Astrocyte (in vitro differentiated cells and primary cell): ENCODE measurements at regions not wholly inside any gene's neighbourhood (a gene's known extent, or its start where the extent isn't known, plus 50 kb on each side); places are given as distances from the start of the nearest gene placed in this dataset.

ENCODE experiments used
- DNase-seq: peaks from one replicate; pipeline ENCODE4 v3.0.0-alpha.2; 2010; ENCODE audit warnings: low read depth
- FAIRE-seq: peaks from 2 replicates; lab custom pipeline; 2011; peaks lifted over from hg19 to GRCh38; lab: Jason Lieb, UNC
- H2AFZ ChIP-seq: 2 replicates; pipeline ENCODE4 v1.6.0; 2012; ENCODE audit warnings: low read depth, low read length, inconsistent platforms
- H3K27ac ChIP-seq: 2 replicates; pipeline ENCODE4 v1.5.1; 2011; ENCODE audit warnings: low read depth, low read length, inconsistent platforms
- H3K27me3 ChIP-seq: 2 replicates; pipeline ENCODE4 v1.6.0; 2011; ENCODE audit warnings: low read length, inconsistent platforms; ENCODE audit not compliant: insufficient read depth
- H3K36me3 ChIP-seq: 2 replicates; pipeline ENCODE4 v1.5.1; 2011; ENCODE audit warnings: low read length, inconsistent platforms; ENCODE audit not compliant: insufficient read depth
- H3K4me1 ChIP-seq: 2 replicates; pipeline ENCODE4 v1.5.1; 2011; ENCODE audit warnings: low read length, inconsistent platforms; ENCODE audit not compliant: insufficient read depth
- H3K4me2 ChIP-seq: 2 replicates; pipeline ENCODE4 v1.6.0; 2012; ENCODE audit warnings: low read length, inconsistent platforms
- H3K4me3 ChIP-seq: 2 replicates; pipeline ENCODE4 v1.5.1; 2011; ENCODE audit warnings: low read depth, mild to moderate bottlenecking, low read length, inconsistent platforms; ENCODE audit not compliant: insufficient read depth
- H3K79me2 ChIP-seq: 2 replicates; pipeline ENCODE4 v1.6.0; 2012; ENCODE audit warnings: mild to moderate bottlenecking, low read length, inconsistent platforms; ENCODE audit not compliant: insufficient read depth
- H3K9ac ChIP-seq: 2 replicates; pipeline ENCODE4 v1.6.0; 2012; ENCODE audit warnings: mild to moderate bottlenecking, low read length, inconsistent platforms
- H3K9me3 ChIP-seq: 2 replicates; pipeline ENCODE4 v1.5.1; 2012; ENCODE audit warnings: low read depth, mild to moderate bottlenecking, low read length, inconsistent platforms; ENCODE audit not compliant: insufficient read depth
- H4K20me1 ChIP-seq: 2 replicates; pipeline ENCODE4 v1.6.0; 2012; ENCODE audit warnings: low read length, inconsistent platforms; ENCODE audit not compliant: insufficient read depth
- H3K27ac Mint-ChIP-seq: one replicate; pipeline ENCODE4 v1.8.0; 2021; ENCODE audit warnings: mild to moderate bottlenecking, mixed read lengths; ENCODE audit not compliant: unreplicated experiment
- H3K27me3 Mint-ChIP-seq: one replicate; pipeline ENCODE4 v1.8.0; 2021; ENCODE audit warnings: low read depth, mixed read lengths; ENCODE audit not compliant: unreplicated experiment
- H3K36me3 Mint-ChIP-seq: one replicate; pipeline ENCODE4 v1.8.0; 2021; ENCODE audit warnings: low read depth, mixed read lengths; ENCODE audit not compliant: unreplicated experiment
- H3K4me1 Mint-ChIP-seq: one replicate; pipeline ENCODE4 v1.8.0; 2021; ENCODE audit warnings: low read depth, mixed read lengths; ENCODE audit not compliant: unreplicated experiment
- H3K4me3 Mint-ChIP-seq: one replicate; pipeline ENCODE4 v1.8.0; 2021; ENCODE audit warnings: mild to moderate bottlenecking, moderate library complexity, mixed read lengths; ENCODE audit not compliant: unreplicated experiment
- H3K9me3 Mint-ChIP-seq: one replicate; pipeline ENCODE4 v1.8.0; 2021; ENCODE audit warnings: mild to moderate bottlenecking, mixed read lengths; ENCODE audit not compliant: unreplicated experiment
- EZH2 ChIP-seq: IDR thresholded peaks from 2 replicates; pipeline ENCODE4 v1.6.1; 2012; ENCODE audit warnings: mild to moderate bottlenecking, low read length, inconsistent platforms; ENCODE audit not compliant: insufficient read depth
- TF ChIP-seq, protein P1 (sequence below): IDR thresholded peaks from 2 replicates; pipeline ENCODE4 v1.5.1; 2011; ENCODE audit warnings: low read depth, mild to moderate bottlenecking, inconsistent platforms, low read length, moderate library complexity; ENCODE audit not compliant: insufficient read depth

DNA sequence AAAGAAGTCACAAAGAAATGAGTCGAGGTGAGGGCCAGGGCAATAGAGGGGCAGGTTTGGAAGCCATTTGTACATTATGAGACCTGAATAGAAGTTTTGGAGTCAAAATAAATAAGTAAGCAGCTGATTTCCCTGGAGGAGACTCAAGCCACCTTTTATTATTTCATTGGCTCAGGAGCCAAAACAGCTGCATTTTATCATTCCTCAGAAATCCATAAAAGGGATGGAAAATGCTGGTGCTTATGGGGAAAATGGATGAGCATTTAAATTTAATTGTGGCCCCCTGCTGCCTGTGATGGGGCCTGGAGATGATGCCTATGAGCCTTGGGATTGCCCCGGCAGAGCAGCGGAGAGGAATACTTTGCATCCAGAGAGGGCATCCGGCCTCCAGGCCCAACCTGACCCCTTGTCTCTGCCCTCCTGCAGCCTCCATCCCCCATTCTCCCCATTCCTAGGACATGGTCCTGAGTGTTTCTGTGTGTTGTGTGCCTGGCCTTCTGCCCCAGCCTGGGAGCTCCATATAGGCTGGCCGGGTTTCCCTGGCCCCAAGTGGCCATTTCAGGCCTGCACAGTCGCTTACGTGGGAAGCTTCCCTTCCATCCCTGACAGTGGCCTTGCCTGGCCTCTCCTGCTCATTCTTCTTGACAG lies 296.8 kb upstream of the ZMIZ1 start:
- H3K4me2 ChIP-seq: no peak overlapping the region
- H3K27ac Mint-ChIP-seq: no peak overlapping the region

DNA sequence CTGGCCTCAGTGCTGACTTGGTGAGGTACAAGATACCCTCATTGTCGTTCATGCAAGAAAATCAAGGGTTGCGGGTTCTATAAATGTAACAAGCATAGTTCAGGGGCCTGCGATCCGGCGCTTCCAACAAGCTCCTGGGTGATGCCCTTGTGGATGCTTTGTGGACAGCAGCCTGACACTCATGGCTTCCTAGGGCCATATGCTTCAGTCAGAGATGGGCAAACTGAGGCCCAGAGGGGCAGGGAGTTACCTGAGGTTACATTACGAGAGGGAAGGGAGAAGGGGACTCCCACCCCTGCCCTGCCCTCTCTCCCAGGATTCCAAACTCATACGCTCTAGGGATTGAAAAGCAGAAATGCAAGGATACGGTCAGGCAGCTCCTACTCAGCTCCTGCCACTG lies 296.3 kb upstream of the ZMIZ1 start:
- TF ChIP-seq, protein P1, sequence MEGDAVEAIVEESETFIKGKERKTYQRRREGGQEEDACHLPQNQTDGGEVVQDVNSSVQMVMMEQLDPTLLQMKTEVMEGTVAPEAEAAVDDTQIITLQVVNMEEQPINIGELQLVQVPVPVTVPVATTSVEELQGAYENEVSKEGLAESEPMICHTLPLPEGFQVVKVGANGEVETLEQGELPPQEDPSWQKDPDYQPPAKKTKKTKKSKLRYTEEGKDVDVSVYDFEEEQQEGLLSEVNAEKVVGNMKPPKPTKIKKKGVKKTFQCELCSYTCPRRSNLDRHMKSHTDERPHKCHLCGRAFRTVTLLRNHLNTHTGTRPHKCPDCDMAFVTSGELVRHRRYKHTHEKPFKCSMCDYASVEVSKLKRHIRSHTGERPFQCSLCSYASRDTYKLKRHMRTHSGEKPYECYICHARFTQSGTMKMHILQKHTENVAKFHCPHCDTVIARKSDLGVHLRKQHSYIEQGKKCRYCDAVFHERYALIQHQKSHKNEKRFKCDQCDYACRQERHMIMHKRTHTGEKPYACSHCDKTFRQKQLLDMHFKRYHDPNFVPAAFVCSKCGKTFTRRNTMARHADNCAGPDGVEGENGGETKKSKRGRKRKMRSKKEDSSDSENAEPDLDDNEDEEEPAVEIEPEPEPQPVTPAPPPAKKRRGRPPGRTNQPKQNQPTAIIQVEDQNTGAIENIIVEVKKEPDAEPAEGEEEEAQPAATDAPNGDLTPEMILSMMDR: no peak
- no peak for TF ChIP-seq EZH2
- H4K20me1 ChIP-seq: no peaks in the 10 kb centered on the region

More for the DNA sequence above, 296.8 kb upstream of the ZMIZ1 start:
- TF ChIP-seq EZH2: no peak
- TF ChIP-seq, protein P1: no peak
- Mint-ChIP-seq H3K9me3 (peaks cover 4% of the 10 kb centered on the region), H3K4me3 (no peak overlapping the region), H3K4me1 (peaks cover 26% of the 10 kb centered on the region), H3K27me3 (peaks cover 14% of the 10 kb centered on the region), H3K36me3 (peaks cover 4% of the 10 kb centered on the region)
- Histone ChIP-seq H3K27me3 (no peaks in the 10 kb centered on the region), H2AFZ (no peak overlapping the region), H3K4me1 (peaks cover 17% of the 10 kb centered on the region), H4K20me1 (no peaks in the 10 kb centered on the region), H3K9ac (no peak overlapping the region), H3K27ac (no peak overlapping the region), H3K9me3 (no peaks in the 10 kb centered on the region), H3K4me3 (no peak overlapping the region), H3K36me3 (no peaks in the 10 kb centered on the region), H3K79me2 (no peaks in the 10 kb centered on the region)
- no peak for FAIRE-seq
- no peak for DNase-seq

DNA sequence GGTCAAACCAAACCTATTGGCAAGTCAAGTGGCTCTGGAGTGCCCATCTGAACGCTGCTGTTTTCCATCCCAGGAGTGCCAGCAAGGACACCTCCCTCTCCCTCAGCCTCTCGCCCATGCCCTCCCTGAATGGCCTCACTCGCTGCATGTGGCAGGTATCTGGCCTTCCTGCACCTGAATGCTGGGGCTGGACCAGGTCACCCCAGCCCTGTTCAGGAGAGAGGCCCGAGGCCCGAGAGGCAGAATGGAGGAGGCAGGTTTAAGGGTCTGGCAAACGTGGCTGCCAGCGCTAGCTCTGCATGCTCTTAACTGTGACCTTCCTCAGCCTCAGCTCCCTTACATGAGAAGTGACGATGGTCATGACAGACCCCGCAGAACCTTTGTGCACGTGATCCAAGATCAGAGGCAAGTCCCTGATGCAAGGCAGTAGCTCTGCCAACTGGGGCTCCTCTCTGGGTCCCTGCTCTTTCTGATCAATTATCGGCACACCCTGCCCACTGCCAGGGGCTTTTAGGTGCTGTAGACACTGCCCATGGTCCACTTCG lies 295.7 kb upstream of the ZMIZ1 start:
- no peak overlapping the region for H3K9ac ChIP-seq
- no peak overlapping the region for H2AFZ ChIP-seq
- peaks cover 15% of the 10 kb centered on the region for H3K4me1 ChIP-seq
- H3K4me2 ChIP-seq: no peak overlapping the region
- DNase-seq (no peak), FAIRE-seq (no peak)
- Mint-ChIP-seq H3K36me3 (peaks cover 4% of the 10 kb centered on the region), H3K4me3 (no peak overlapping the region), H3K27ac (no peak overlapping the region), H3K9me3 (peaks cover 4% of the 10 kb centered on the region), H3K27me3 (peaks cover 14% of the 10 kb centered on the region), H3K4me1 (peaks cover 26% of the 10 kb centered on the region)
- H3K9me3 ChIP-seq: no peaks in the 10 kb centered on the region
- no peak overlapping the region for H3K4me3 ChIP-seq
- TF ChIP-seq, protein P1: no peak
- TF ChIP-seq EZH2: no peak
- H3K36me3 ChIP-seq: no peaks in the 10 kb centered on the region
- no peaks in the 10 kb centered on the region for H4K20me1 ChIP-seq
- H3K27ac ChIP-seq: no peak overlapping the region
- no peaks in the 10 kb centered on the region for H3K27me3 ChIP-seq
- H3K79me2 ChIP-seq: no peaks in the 10 kb centered on the region

More for the DNA sequence above, 296.3 kb upstream of the ZMIZ1 start:
- peaks cover 17% of the 10 kb centered on the region for H3K4me1 ChIP-seq
- no peak for DNase-seq
- Mint-ChIP-seq H3K9me3 (peaks cover 4% of the 10 kb centered on the region), H3K36me3 (peaks cover 4% of the 10 kb centered on the region), H3K4me1 (peaks cover 26% of the 10 kb centered on the region), H3K4me3 (no peak overlapping the region), H3K27me3 (peaks cover 14% of the 10 kb centered on the region), H3K27ac (no peak overlapping the region)
- no peaks in the 10 kb centered on the region for H3K27me3 ChIP-seq
- no peak overlapping the region for H3K4me3 ChIP-seq
- H3K9me3 ChIP-seq: no peaks in the 10 kb centered on the region
- FAIRE-seq: no peak
- no peaks in the 10 kb centered on the region for H3K79me2 ChIP-seq
- H2AFZ ChIP-seq: no peak overlapping the region
- H3K36me3 ChIP-seq: no peaks in the 10 kb centered on the region
- H3K4me2 ChIP-seq: no peak overlapping the region
- no peak overlapping the region for H3K27ac ChIP-seq
- no peak overlapping the region for H3K9ac ChIP-seq
